Smooth muscle cell (in vitro differentiated cells): ENCODE measurements at regions not wholly inside any gene's neighbourhood (a gene's known extent, or its start where the extent isn't known, plus 50 kb on each side); places are given as distances from the start of the nearest gene placed in this dataset.

Source experiments
- DNase-seq: peaks from one replicate; lab custom pipeline; 2025; ENCODE audit not compliant: unreplicated experiment; lab: John Stamatoyannopoulos, UW
- H2AFZ ChIP-seq: fragments of 200-600 bp; sonication (generic); 2 replicates; pipeline ENCODE4 v1.6.0; 2016; ENCODE audit warnings: antibody characterized with exemption, low read depth, mild to moderate bottlenecking
- H3F3A ChIP-seq: fragments of 200-600 bp; sonication (generic); 2 replicates; pipeline ENCODE4 v1.6.0; 2017; ENCODE audit warnings: antibody characterized with exemption, low read depth
- H3K27ac ChIP-seq: fragments of 200-600 bp; sonication (generic); 2 replicates; pipeline ENCODE4 v1.5.1; 2016; ENCODE audit warnings: low read depth, mild to moderate bottlenecking
- H3K27me3 ChIP-seq: fragments of 200-600 bp; sonication (generic); 2 replicates; pipeline ENCODE4 v1.6.1; 2016; ENCODE audit warnings: low read depth, mild to moderate bottlenecking
- H3K36me3 ChIP-seq: fragments of 200-600 bp; sonication (generic); 2 replicates; pipeline ENCODE4 v1.5.1; 2016; ENCODE audit warnings: low read depth
- H3K4me1 ChIP-seq: fragments of 200-600 bp; sonication (generic); 2 replicates; pipeline ENCODE4 v1.5.1; 2016; ENCODE audit warnings: low read depth
- H3K4me2 ChIP-seq: fragments of 200-600 bp; sonication (generic); 2 replicates; pipeline ENCODE4 v1.6.0; 2016; ENCODE audit warnings: mild to moderate bottlenecking
- H3K4me3 ChIP-seq: fragments of 200-600 bp; sonication (generic); 2 replicates; pipeline ENCODE4 v1.5.1; 2016; ENCODE audit warnings: mild to moderate bottlenecking
- H3K79me2 ChIP-seq: fragments of 200-600 bp; sonication (generic); 2 replicates; pipeline ENCODE4 v1.6.0; 2016; ENCODE audit warnings: low read depth, mild to moderate bottlenecking
- H3K9ac ChIP-seq: fragments of 200-600 bp; sonication (generic); 2 replicates; pipeline ENCODE4 v1.6.0; 2016; ENCODE audit warnings: low read depth
- H3K9me3 ChIP-seq: fragments of 200-600 bp; sonication (generic); replicated peaks from 2 replicates; pipeline ENCODE4 v1.5.1; 2016; ENCODE audit warnings: low read depth
- H4K20me1 ChIP-seq: fragments of 200-600 bp; sonication (generic); 2 replicates; pipeline ENCODE4 v1.6.0; 2016; ENCODE audit warnings: low read depth
- WGBS: methylation state at CpG from one replicate; pipeline ENCODE4 v1.1.7; 2016; ENCODE audit warnings: low lambda C conversion rate; 5-methylcytosine and 5-hydroxymethylcytosine counted together
- TF ChIP-seq, protein P1 (sequence below): fragments of 200-600 bp; sonication (generic); IDR thresholded peaks from 2 replicates; pipeline ENCODE4 v1.5.1; 2017; ENCODE audit warnings: borderline replicate concordance, mild to moderate bottlenecking, antibody characterized with exemption; ENCODE audit not compliant: insufficient read depth, poor library complexity, severe bottlenecking

DNA sequence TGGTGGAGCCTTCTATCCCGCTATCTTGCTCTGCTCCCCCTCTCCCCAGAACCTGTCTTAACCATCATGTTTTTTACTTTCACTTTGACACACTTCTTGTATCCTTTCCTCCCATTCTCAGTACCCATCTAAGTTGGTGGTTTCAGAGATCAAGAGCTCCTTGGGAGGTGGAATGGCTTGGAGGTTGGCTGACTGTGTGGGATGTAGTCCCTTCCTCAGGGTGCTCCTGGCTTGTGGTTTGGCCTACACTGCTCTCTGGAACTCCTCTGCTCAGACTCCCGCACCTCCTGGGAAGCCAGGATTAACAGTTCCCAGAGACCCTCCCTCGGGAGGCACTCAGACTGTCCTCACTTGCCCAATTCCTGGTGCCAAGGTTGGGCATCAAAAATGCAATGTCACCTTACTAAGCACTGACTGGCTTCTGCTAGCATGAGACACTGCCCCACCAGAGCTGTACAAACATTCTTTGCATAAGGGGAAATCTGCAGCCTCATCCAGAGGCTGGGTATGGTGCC, 93.1 kb upstream of the NAMPT start:
- 92% methylated on average over 3 of the region's 3 CpGs for WGBS
- Histone ChIP-seq H2AFZ (no peak overlapping the region), H3K36me3 (no peaks in the 10 kb centered on the region), H3K79me2 (no peaks in the 10 kb centered on the region), H3K4me1 (no peaks in the 10 kb centered on the region), H3K9me3 (no peaks in the 10 kb centered on the region), H3K4me3 (no peak overlapping the region), H3K27ac (no peak overlapping the region), H3K9ac (no peak overlapping the region), H4K20me1 (no peaks in the 10 kb centered on the region), H3K27me3 (no peaks in the 10 kb centered on the region), H3F3A (no peaks in the 10 kb centered on the region), H3K4me2 (no peak overlapping the region)
- no peak for DNase-seq
- TF ChIP-seq, protein P1, sequence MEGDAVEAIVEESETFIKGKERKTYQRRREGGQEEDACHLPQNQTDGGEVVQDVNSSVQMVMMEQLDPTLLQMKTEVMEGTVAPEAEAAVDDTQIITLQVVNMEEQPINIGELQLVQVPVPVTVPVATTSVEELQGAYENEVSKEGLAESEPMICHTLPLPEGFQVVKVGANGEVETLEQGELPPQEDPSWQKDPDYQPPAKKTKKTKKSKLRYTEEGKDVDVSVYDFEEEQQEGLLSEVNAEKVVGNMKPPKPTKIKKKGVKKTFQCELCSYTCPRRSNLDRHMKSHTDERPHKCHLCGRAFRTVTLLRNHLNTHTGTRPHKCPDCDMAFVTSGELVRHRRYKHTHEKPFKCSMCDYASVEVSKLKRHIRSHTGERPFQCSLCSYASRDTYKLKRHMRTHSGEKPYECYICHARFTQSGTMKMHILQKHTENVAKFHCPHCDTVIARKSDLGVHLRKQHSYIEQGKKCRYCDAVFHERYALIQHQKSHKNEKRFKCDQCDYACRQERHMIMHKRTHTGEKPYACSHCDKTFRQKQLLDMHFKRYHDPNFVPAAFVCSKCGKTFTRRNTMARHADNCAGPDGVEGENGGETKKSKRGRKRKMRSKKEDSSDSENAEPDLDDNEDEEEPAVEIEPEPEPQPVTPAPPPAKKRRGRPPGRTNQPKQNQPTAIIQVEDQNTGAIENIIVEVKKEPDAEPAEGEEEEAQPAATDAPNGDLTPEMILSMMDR = no peak

- H3K4me1 ChIP-seq = no peaks in the 10 kb centered on the region
- H3F3A ChIP-seq = no peaks in the 10 kb centered on the region
- H3K27ac ChIP-seq = no peak overlapping the region
- no peak for DNase-seq
- no peak overlapping the region for H3K9ac ChIP-seq
- H3K4me3 ChIP-seq = no peak overlapping the region
- WGBS = 76% methylated on average over 3 of the region's 3 CpGs
- H2AFZ ChIP-seq = no peak overlapping the region
- H3K36me3 ChIP-seq = no peaks in the 10 kb centered on the region
- no peak overlapping the region for H3K4me2 ChIP-seq
- no peaks in the 10 kb centered on the region for H3K79me2 ChIP-seq
- TF ChIP-seq, protein P1 = no peak
- H3K27me3 ChIP-seq = no peaks in the 10 kb centered on the region
- H3K9me3 ChIP-seq = no peaks in the 10 kb centered on the region
- H4K20me1 ChIP-seq = no peaks in the 10 kb centered on the region
Measured at GRCh38 chr7:106376026-106376799, 91.4 kb upstream of the NAMPT start.

DNA sequence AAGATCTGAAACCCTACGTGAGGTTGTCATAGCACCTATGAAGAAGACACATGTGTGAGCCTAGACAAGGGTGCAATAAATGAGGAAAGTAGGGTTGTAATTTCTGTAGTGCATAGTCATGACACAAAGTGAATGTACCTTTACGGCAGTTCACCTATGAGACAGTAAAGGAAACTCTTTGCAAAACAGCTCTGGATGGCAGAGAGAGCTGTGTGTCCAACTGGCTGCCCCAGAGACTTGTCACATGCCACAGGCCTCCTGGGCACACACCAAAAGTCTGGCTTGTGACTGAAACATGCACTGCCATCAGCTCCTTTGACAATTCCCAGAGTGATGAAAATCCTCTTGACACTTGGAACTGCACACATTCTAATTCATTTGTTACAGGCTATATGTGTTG, 90.7 kb upstream of the NAMPT start:
- Histone ChIP-seq H3K36me3 (no peaks in the 10 kb centered on the region), H3K27me3 (no peaks in the 10 kb centered on the region), H3F3A (no peaks in the 10 kb centered on the region), H3K4me1 (no peaks in the 10 kb centered on the region), H3K4me2 (no peak overlapping the region), H4K20me1 (no peaks in the 10 kb centered on the region), H3K79me2 (no peaks in the 10 kb centered on the region), H3K27ac (no peak overlapping the region), H3K9me3 (no peaks in the 10 kb centered on the region), H2AFZ (no peak overlapping the region), H3K4me3 (no peak overlapping the region), H3K9ac (no peak overlapping the region)
- no peak for DNase-seq
- WGBS = 100% methylated on average over 2 of the region's 2 CpGs
- TF ChIP-seq, protein P1 = no peak

GRCh38 chr7:106374437-106374836, 89.7 kb upstream of the NAMPT start:
- WGBS = 97% methylated on average over 1 of the region's 1 CpG
- TF ChIP-seq, protein P1 = no peak

More at GRCh38 chr7:106374437-106374836, 89.7 kb upstream of the NAMPT start:
- Histone ChIP-seq H4K20me1 (no peaks in the 10 kb centered on the region), H2AFZ (no peak overlapping the region), H3K9ac (no peak overlapping the region), H3K4me2 (no peak overlapping the region), H3K9me3 (no peaks in the 10 kb centered on the region), H3K27me3 (no peaks in the 10 kb centered on the region), H3K36me3 (no peaks in the 10 kb centered on the region), H3K27ac (no peak overlapping the region), H3F3A (no peaks in the 10 kb centered on the region), H3K4me3 (no peak overlapping the region), H3K4me1 (no peaks in the 10 kb centered on the region), H3K79me2 (no peaks in the 10 kb centered on the region)
- no peak for DNase-seq
